IMR-90 (cell line): ENCODE measurements at regions not wholly inside any gene's neighbourhood (a gene's known extent, or its start where the extent isn't known, plus 50 kb on each side); places are given as distances from the start of the nearest gene placed in this dataset.

Experiments used
- CEBPB ChIP-seq: IDR thresholded peaks from 2 replicates; pipeline ENCODE4 v1.6.1; 2012; ENCODE audit warnings: low read depth, low read length, improper control_type of control experiment
- CHD1 ChIP-seq: IDR thresholded peaks from 2 replicates; pipeline ENCODE4 v1.6.1; 2012; ENCODE audit warnings: low read depth, low read length, improper control_type of control experiment
- FOS ChIP-seq: fragments of 150-350 bp; IDR thresholded peaks from 2 replicates; pipeline ENCODE4 v1.6.1; 2016; ENCODE audit warnings: low read depth, low read length
- MAFK ChIP-seq: IDR thresholded peaks from 2 replicates; pipeline ENCODE4 v1.6.1; 2012; ENCODE audit warnings: low read depth, low read length, improper control_type of control experiment
- POLR2A ChIP-seq: IDR thresholded peaks from 2 replicates; pipeline ENCODE4 v1.6.1; 2012; ENCODE audit warnings: mild to moderate bottlenecking, low read depth, low read length
- RAD21 ChIP-seq: IDR thresholded peaks from 2 replicates; pipeline ENCODE4 v1.6.1; 2012; ENCODE audit warnings: low read length, improper control_type of control experiment
- RFX5 ChIP-seq: IDR thresholded peaks from 2 replicates; pipeline ENCODE4 v1.8.0; 2012; ENCODE audit warnings: low read depth, mild to moderate bottlenecking, low read length, moderate library complexity
- SMC3 ChIP-seq: fragments of 150-350 bp; IDR thresholded peaks from 2 replicates; pipeline ENCODE4 v1.6.1; 2016; ENCODE audit warnings: low read depth, mild to moderate bottlenecking, antibody characterized with exemption, low read length, moderate library complexity
- TF ChIP-seq, protein P1 (sequence below): conservative IDR thresholded peaks from 2 replicates; pipeline ENCODE4 v1.5.1; 2012; ENCODE audit warnings: mild to moderate bottlenecking, low read depth, low read length, improper control_type of control experiment
- TF ChIP-seq, protein P2 (sequence below): fragments of 150-350 bp; IDR thresholded peaks from 2 replicates; pipeline ENCODE4 v1.6.1; 2017; ENCODE audit warnings: mild to moderate bottlenecking, antibody characterized with exemption, low read length, low read depth
- TF ChIP-seq, protein P3 (sequence below): fragments of 150-350 bp; IDR thresholded peaks from 2 replicates; pipeline ENCODE4 v1.6.1; 2016; ENCODE audit warnings: low read depth, mild to moderate bottlenecking, low read length, moderate library complexity, borderline replicate concordance

DNA sequence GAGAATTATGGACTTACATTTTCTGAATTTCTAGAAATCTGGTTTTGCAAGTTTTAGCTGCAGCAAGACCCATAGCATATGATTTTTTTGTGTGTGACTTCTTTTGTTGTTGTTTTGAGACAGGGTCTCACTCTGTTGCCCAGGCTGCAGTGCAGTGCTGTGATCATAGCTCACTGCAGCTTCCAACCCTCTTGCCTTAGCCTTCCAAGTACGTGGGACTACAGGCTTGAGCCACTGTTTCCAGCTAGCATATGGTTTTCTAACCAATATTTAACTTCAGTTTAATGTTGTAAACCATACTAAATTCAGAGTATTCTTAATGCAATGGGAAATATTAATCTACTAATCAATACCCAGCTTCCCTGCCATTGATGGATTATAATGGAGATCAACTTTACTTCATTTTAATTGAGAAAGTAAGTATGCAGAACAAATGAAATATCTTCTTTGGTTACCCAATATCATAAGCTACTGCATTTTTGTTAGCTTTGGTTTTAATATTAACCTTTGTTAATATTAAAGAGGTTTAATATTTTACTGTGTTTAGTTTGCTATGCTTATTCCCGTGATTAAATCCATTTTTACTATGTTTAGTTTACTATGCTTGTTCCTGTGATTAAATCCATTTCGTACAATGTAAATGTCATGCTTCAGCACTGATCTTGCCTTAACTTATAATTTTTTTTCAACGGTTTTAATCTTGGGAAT is 273.4 kb upstream of the TMEFF2 start:
- TF ChIP-seq, protein P1, sequence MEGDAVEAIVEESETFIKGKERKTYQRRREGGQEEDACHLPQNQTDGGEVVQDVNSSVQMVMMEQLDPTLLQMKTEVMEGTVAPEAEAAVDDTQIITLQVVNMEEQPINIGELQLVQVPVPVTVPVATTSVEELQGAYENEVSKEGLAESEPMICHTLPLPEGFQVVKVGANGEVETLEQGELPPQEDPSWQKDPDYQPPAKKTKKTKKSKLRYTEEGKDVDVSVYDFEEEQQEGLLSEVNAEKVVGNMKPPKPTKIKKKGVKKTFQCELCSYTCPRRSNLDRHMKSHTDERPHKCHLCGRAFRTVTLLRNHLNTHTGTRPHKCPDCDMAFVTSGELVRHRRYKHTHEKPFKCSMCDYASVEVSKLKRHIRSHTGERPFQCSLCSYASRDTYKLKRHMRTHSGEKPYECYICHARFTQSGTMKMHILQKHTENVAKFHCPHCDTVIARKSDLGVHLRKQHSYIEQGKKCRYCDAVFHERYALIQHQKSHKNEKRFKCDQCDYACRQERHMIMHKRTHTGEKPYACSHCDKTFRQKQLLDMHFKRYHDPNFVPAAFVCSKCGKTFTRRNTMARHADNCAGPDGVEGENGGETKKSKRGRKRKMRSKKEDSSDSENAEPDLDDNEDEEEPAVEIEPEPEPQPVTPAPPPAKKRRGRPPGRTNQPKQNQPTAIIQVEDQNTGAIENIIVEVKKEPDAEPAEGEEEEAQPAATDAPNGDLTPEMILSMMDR = no peak
- TF ChIP-seq POLR2A (no peak), CEBPB (no peak), RFX5 (no peak), RAD21 (no peak), CHD1 (no peak), FOS (no peak), SMC3 (no peak), MAFK (no peak)
- TF ChIP-seq, protein P2, sequence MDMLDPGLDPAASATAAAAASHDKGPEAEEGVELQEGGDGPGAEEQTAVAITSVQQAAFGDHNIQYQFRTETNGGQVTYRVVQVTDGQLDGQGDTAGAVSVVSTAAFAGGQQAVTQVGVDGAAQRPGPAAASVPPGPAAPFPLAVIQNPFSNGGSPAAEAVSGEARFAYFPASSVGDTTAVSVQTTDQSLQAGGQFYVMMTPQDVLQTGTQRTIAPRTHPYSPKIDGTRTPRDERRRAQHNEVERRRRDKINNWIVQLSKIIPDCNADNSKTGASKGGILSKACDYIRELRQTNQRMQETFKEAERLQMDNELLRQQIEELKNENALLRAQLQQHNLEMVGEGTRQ = no peak
- TF ChIP-seq, protein P3, sequence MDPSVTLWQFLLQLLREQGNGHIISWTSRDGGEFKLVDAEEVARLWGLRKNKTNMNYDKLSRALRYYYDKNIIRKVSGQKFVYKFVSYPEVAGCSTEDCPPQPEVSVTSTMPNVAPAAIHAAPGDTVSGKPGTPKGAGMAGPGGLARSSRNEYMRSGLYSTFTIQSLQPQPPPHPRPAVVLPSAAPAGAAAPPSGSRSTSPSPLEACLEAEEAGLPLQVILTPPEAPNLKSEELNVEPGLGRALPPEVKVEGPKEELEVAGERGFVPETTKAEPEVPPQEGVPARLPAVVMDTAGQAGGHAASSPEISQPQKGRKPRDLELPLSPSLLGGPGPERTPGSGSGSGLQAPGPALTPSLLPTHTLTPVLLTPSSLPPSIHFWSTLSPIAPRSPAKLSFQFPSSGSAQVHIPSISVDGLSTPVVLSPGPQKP = no peak
